ENCODE measurements at regions not wholly inside any gene's neighbourhood (a gene's known extent, or its start where the extent isn't known, plus 50 kb on each side); places are given as distances from the start of the nearest gene placed in this dataset.

DNA sequence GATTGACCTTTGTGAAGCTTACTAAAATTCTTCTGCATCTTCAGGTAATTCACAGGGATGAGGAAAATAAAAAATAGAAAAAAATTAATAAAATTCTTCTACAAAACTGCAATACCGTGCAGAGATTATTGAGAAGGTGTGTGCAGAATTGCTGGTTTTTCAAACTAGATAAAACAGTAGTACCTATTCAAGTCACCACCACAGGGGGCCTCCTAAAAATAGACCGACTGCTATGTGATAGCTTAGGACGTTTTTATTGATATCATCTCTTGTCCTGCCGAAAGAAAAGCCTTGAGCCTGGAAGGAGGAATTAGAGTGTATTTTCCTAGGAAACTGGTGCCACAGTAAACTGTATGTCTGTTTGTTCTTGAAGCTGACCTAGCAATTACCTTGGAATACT, 325.9 kb downstream of the ZFHX3 start:
- Histone ChIP-seq H3K36me3 (replicated peaks) (no peaks in the 10 kb centered on the region), H3K4me3 (ENCODE audit: low read depth, low read length) (no peak overlapping the region), H3K27ac (no peak overlapping the region), H3K27me3 (replicated peaks) (no peaks in the 10 kb centered on the region)
- no peak for DNase-seq
- in situ Hi-C loops (cut with HindIII; ENCODE audit: low pct_ligation_motif_present, low sequenced_read_pairs): no loop called here
- no peak for TF ChIP-seq CTCF (IDR thresholded peaks at IDR 0.05; ENCODE audit: low read depth, low read length, missing control alignments)

DNA sequence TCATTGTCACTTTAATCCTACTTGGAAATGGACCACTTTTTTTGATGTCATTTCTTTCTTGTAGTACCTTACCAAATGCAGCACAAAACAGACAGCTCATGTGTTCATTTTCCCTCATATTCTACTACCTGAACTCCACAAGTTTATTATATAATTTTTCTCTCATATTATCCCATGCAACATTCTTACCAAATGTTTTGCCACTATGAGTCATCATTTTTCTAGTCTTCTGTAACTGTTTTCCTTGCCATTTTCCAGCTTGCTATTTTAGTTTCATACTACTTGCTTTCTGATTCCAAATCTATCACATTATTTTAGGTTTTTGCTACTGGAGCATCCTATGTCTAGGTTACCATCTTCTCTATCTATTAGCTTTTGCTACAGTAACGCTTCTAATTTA, 332.7 kb downstream of the ZFHX3 start:
- H3K36me3 ChIP-seq (replicated peaks): no peaks in the 10 kb centered on the region

GRCh38 chr16:72711823-72712222, 336.1 kb downstream of the ZFHX3 start:
- H3K4me3 ChIP-seq (ENCODE audit: low read depth, low read length): no peak overlapping the region
- H3K27me3 ChIP-seq (replicated peaks): no peaks in the 10 kb centered on the region
- no peak for DNase-seq
- H3K36me3 ChIP-seq (replicated peaks): no peaks in the 10 kb centered on the region
- TF ChIP-seq CTCF (IDR thresholded peaks at IDR 0.05; ENCODE audit: low read depth, low read length, missing control alignments): no peak
- H3K27ac ChIP-seq: no peak overlapping the region
- in situ Hi-C loops (cut with HindIII; ENCODE audit: low pct_ligation_motif_present, low sequenced_read_pairs): no loop called here

More for the DNA sequence above, 332.7 kb downstream of the ZFHX3 start:
- in situ Hi-C loops (cut with HindIII; ENCODE audit: low pct_ligation_motif_present, low sequenced_read_pairs): no loop called here
- Histone ChIP-seq H3K27ac (no peak overlapping the region), H3K4me3 (ENCODE audit: low read depth, low read length) (no peak overlapping the region), H3K27me3 (replicated peaks) (no peaks in the 10 kb centered on the region)
- TF ChIP-seq CTCF (IDR thresholded peaks at IDR 0.05; ENCODE audit: low read depth, low read length, missing control alignments): no peak
- DNase-seq: no peak

DNA sequence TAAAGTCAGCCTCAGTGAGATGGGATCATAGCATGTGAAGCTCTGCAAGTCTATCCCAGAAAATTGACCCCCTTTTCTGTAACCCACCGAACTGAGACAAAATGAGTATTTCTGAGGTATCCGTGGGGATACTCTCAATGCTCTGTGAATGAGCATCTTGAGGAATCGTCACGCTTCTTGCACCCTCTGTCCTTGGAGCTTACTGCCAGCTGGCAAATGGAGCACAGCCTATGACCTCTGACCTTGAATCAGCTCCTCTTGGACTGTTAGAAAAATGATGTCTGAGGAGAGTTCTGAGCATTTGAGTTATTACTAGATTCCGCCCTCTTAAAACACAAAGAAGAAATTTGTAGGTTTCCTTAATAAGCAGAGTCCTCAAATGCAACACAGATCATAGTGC, 342.1 kb downstream of the ZFHX3 start:
- DNase-seq: no peak
- in situ Hi-C loops (cut with HindIII; ENCODE audit: low pct_ligation_motif_present, low sequenced_read_pairs): no loop called here
- Histone ChIP-seq H3K36me3 (replicated peaks) (no peaks in the 10 kb centered on the region), H3K27me3 (replicated peaks) (no peaks in the 10 kb centered on the region), H3K4me3 (ENCODE audit: low read depth, low read length) (no peak overlapping the region), H3K27ac (no peak overlapping the region)
- no peak for TF ChIP-seq CTCF (IDR thresholded peaks at IDR 0.05; ENCODE audit: low read depth, low read length, missing control alignments)

DNA sequence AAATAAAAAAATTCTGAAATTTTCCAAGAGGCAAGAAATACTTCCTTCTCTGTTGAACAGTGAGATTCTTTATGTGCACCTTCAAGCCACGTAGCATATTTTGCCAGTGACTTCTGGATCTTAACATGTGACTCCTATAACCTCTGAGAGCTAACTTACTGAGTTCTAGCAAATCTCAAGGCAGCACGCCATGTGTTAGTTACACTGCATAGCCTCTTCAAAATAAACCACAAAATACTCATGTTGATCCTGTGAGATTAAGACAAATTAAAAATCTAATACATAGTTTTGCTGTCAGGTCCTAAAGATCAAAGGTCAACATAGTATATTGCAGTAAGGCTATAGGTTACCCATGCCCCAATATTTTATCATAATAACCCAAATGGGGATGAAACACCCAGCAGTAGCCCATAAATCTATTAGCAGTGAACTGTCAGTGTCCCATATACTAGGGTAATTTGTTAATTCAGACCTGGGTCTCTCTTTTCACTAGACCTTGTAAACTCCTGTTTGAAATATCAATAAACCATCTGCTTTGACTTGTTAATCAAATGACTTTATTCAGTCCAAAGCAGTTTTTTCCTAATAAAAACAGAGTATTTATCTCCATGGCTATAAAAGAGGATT, 343.1 kb downstream of the ZFHX3 start:
- DNase-seq: no peak
- no peaks in the 10 kb centered on the region for H3K27me3 ChIP-seq (replicated peaks)
- TF ChIP-seq CTCF (IDR thresholded peaks at IDR 0.05; ENCODE audit: low read depth, low read length, missing control alignments): no peak
- no peak overlapping the region for H3K4me3 ChIP-seq (ENCODE audit: low read depth, low read length)
- in situ Hi-C loops (cut with HindIII; ENCODE audit: low pct_ligation_motif_present, low sequenced_read_pairs): no loop called here
- H3K27ac ChIP-seq: no peak overlapping the region
- no peaks in the 10 kb centered on the region for H3K36me3 ChIP-seq (replicated peaks)

GRCh38 chr16:72689851-72690250, 358.1 kb downstream of the ZFHX3 start:
- H3K27me3 ChIP-seq (replicated peaks): no peaks in the 10 kb centered on the region
- no peak overlapping the region for H3K4me3 ChIP-seq (ENCODE audit: low read depth, low read length)
- no peak for DNase-seq
- H3K36me3 ChIP-seq (replicated peaks): no peaks in the 10 kb centered on the region
- TF ChIP-seq CTCF (IDR thresholded peaks at IDR 0.05; ENCODE audit: low read depth, low read length, missing control alignments): no peak
- in situ Hi-C loops (cut with HindIII; ENCODE audit: low pct_ligation_motif_present, low sequenced_read_pairs): no loop called here
- H3K27ac ChIP-seq: no peak overlapping the region
